Cerebellar cortex (tissue), 1 donor: ENCODE measurements at regions not wholly inside any gene's neighbourhood (a gene's known extent, or its start where the extent isn't known, plus 50 kb on each side); places are given as distances from the start of the nearest gene placed in this dataset.

Experiments
- DNase-seq: peaks from one replicate; pipeline ENCODE4 v3.0.0-alpha.2; 2015; ENCODE audit warnings: low spot score

- no peak for DNase-seq
Measured at GRCh38 chr10:92747066-92747465, 57.3 kb downstream of the HHEX start.

GRCh38 chr10:92747600-92747999 lies 57.8 kb downstream of the HHEX start:
- DNase-seq: no peak

- no peak for DNase-seq
Measured at GRCh38 chr10:92750791-92751533, 61.2 kb downstream of the HHEX start.

- no peak for DNase-seq
Measured at GRCh38 chr10:92751534-92751811, 61.7 kb downstream of the HHEX start.

- no peak for DNase-seq
Measured at GRCh38 chr10:92751827-92752226, 62.1 kb downstream of the HHEX start.

GRCh38 chr10:92753865-92754264 lies 64.1 kb downstream of the HHEX start:
- DNase-seq: no peak

GRCh38 chr10:92755725-92756124 lies 66.0 kb downstream of the HHEX start:
- DNase-seq: no peak

- no peak for DNase-seq
Measured at GRCh38 chr10:92756201-92757065, 66.7 kb downstream of the HHEX start.

GRCh38 chr10:92757066-92757710 lies 67.4 kb downstream of the HHEX start:
- peak; percentile 5 for DNase-seq

- no peak for DNase-seq
Measured at GRCh38 chr10:92757711-92758104, 68.0 kb downstream of the HHEX start.

GRCh38 chr10:92758594-92758993 lies 68.8 kb downstream of the HHEX start:
- no peak for DNase-seq

- no peak for DNase-seq
Measured at GRCh38 chr10:92760609-92761008, 70.9 kb downstream of the HHEX start.

- DNase-seq: no peak
Measured at GRCh38 chr10:92761571-92761970, 71.8 kb downstream of the HHEX start.

GRCh38 chr10:92763634-92764155 lies 73.9 kb downstream of the HHEX start:
- no peak for DNase-seq

GRCh38 chr10:92766451-92766850 lies 76.7 kb downstream of the HHEX start:
- no peak for DNase-seq

GRCh38 chr10:92768104-92768503 lies 78.3 kb downstream of the HHEX start:
- DNase-seq: no peak

GRCh38 chr10:92773776-92774175 lies 74.5 kb upstream of the EXOC6 start:
- DNase-seq: no peak

GRCh38 chr10:92778091-92778490 lies 70.2 kb upstream of the EXOC6 start:
- DNase-seq: no peak

- no peak for DNase-seq
Measured at GRCh38 chr10:92785118-92785517, 63.2 kb upstream of the EXOC6 start.

GRCh38 chr10:92787557-92788152 lies 60.7 kb upstream of the EXOC6 start:
- no peak for DNase-seq

- DNase-seq: no peak
Measured at GRCh38 chr10:92789067-92789466, 59.3 kb upstream of the EXOC6 start.

GRCh38 chr10:92789786-92790185 lies 58.5 kb upstream of the EXOC6 start:
- no peak for DNase-seq
